T follicular helper cell (primary cell): ENCODE measurements at regions not wholly inside any gene's neighbourhood (a gene's known extent, or its start where the extent isn't known, plus 50 kb on each side); places are given as distances from the start of the nearest gene placed in this dataset.
"Not testable (repeated sequence)": the region's sequence is repeated elsewhere in the genome, so short reads cannot be mapped to it uniquely, and the experiment has no call there.

Experiments used
- DNase-seq: peaks from one replicate; pipeline ENCODE4 v3.0.0-alpha.2; 2020; ENCODE audit warnings: low read depth

DNA sequence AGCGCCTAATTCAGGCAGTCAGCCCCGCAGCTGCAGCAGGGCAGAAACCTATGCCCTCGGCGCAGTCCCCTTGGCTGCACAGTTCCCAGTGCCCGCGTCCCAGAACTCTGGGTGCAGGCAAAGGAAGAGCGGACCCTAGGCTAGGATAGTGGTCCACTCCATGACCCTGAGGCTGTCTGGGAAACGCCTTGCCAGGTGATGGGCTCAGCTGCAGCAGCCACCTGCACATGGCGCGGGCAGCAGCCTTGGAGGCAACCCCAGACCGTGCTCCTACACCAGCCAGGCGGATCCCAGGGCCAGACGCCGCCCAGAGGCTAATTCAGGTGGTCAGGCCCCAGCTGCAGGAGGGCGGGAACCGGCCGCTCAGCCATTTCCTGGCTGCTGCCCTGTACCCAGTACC lies 83.0 kb downstream of the POTEC start:
- not testable (repeated sequence) for DNase-seq

DNA sequence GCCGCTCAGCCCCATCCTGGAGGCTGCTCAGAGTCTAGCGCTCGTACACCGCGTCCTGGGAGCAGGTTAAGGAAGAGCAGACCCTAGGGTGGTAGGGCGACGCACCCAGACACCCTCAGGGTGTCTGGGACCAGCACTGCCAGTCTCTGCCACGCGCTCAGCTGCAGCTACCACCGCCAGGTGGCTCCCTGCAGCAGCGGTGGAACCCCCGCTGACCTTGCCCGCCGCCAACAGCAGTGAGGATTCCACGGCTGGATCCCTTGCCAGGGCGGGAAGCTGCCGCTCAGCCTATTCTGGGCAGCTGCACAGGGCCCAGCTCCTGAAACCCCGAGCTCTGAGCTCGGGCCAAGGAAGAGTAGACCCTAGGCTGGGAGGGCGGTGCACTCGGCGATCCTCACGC lies 83.6 kb downstream of the POTEC start:
- not testable (repeated sequence) for DNase-seq

DNA sequence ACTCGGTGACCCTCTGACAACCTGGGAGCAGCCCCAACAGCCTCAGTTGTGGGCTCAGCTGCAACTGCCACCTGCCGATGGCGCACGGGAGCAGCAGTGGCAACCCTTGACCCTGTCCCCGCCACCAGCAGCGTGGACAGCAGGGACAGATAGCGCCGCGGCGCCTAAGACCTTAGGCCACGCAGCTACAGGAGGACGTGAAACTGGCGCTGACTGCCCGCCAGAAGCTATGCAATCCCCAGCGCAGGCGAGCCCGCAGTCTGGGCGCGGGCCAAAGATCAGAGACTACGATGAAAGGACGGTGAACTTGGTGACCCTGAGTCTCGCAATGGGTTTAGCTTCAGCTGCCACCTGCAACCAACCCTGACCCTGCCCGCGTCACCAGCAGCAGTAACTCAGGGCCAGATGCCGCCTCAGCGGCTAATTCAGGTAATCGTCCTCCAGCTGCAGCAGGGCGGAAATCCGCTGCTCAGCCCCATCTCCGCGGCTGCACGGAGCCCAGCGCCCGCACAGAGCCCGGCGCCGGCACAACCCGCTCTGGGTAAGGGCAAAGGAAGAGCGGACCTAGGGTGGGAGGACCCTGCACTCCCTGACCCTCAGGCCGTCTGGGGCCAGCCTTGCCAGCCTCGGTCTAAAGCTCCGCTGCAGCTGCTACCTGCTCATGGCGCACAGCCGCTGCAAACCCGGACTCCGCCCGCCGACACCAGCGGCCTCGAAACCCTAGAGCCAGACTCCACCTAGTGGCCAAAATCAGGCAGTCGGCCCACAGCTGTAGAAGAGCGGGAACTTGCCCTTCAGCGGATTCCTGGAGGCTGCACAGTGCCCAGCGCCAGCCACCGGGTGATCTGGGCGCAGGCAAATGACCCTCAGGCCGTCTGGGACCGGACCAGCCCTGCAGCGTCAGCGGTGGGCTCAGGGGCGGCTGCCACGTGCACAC lies 85.1 kb downstream of the POTEC start:
- peak; percentile 42 for DNase-seq

DNA sequence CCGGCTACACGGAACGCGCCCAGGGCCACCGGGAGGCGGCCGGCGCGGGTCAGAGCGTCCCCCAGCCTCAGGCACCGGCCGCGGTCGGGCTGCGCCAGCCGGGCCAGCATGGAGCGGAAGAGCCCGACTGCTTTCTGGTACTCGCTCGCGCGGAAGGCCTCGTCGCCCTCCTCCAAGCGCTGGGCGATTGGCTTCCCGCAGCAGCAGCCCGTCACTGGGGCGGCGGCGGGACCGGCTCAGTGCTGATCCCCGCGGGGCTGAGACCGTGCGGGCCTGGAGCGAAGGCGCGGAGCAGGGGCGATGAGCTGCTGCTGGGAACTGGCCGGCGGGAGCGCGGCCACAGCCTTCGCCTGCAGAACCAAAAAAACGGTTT lies 92.8 kb downstream of the POTEC start:
- DNase-seq: not testable (repeated sequence)

DNA sequence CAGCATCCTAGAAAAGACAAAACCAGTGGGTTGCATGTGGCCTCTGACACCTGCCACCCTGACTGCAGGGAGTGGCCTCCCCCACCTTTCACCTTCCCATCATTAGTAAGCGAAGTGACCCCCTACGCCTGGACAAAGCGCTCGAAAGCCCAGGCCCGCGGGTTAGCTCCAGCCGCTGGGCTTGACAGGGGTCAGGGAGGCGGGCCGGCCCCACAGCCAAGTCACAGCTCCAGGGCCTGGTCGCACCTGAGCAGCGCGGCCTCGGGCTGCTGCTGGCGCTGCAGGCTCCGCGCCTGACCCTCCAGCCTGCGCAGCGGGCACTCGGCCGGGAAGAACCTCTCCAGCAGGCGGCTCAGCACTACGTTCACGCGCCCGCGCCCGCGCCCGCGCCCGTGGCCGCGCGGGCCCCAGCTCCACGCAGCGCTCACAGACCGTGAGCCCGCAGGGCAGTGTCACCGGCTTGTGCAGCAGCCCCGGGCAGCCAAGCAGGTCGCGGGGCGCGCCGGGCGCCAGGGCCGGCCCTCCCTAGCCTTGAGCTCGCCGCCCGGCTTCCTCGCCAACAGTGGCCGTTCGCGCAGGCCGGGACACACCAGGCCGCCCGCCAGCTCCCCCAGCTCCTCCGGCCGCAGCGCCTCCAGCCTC lies 93.3 kb downstream of the POTEC start:
- DNase-seq: not testable (repeated sequence)

DNA sequence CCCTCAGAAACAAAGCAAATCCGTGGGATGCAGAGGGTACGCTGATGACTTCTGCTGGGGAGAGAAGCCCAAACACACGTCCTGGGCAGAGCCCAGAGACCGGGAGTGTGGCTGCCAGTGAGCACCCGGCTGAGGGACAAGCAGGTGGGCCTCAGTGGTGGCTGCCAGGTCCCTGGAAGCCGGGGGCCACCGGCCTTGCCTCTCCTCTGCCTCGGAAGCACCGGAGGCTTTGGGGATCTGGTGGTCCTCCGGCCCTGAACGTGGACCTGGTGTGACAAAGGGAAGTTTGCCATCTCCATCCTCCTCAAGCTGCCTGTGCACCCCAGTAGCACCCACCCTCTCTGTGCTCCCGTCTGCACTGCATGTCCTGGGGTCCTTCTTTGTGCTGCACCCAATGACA lies 94.3 kb downstream of the POTEC start:
- DNase-seq: not testable (repeated sequence)

DNA sequence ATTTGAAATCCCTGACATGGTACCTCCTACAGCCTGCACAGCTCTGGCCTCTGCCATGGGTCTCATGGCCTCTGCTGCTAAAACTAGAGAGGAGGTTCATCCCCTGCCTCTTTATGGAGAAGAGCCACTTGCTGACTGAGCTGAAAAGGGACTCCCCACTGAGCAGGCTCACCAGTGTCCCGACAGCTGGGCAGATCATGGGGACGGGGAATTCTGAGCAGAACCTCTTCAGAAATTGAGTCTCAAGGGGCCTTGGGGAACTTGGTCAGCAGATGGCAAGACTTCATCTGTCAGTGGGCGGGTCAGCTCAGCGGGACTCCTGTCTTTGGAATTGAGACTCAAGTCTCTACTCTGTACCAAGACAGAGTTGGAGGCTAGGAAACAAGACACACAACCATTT lies 95.7 kb downstream of the POTEC start:
- not testable (repeated sequence) for DNase-seq

DNA sequence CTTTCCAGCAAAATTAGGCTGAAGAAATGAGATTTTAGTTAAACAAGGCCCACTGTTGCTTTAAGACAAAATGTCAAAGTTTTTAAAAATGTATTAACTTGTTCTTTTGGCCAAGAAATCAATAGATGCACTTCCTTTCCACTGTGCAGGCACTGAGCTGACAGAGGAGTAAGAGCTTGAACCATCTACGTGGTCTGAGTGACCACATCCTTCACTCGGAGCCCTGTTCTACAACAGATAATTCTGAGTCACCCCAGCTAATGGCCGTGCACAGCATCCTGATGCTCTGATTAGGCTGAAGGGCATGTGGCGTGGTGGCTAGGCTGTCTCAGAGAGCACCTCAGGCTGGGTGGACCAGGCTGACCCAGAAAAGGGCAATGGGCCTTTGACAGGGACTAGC lies 107.9 kb downstream of the POTEC start:
- DNase-seq: not testable (repeated sequence)

DNA sequence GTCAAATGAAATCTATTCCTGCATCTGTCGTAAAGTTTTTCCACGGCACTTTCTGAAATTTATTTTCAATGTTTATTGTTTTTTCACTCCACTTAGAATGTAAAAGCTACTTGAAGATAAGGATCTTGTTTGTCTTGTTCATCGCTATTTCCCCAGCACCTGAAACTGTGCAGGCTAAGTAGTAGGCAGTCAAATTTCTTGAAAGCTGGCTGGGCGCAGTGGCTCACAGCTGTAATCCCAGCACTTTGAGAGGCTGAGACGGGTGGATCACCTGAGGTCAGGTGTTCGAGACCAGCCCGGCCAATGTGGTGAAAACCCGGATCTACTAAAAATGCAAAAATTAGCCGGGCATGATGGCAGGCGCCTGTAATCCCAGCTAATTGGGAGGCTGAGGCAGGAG lies 111.0 kb downstream of the POTEC start:
- not testable (repeated sequence) for DNase-seq

DNA sequence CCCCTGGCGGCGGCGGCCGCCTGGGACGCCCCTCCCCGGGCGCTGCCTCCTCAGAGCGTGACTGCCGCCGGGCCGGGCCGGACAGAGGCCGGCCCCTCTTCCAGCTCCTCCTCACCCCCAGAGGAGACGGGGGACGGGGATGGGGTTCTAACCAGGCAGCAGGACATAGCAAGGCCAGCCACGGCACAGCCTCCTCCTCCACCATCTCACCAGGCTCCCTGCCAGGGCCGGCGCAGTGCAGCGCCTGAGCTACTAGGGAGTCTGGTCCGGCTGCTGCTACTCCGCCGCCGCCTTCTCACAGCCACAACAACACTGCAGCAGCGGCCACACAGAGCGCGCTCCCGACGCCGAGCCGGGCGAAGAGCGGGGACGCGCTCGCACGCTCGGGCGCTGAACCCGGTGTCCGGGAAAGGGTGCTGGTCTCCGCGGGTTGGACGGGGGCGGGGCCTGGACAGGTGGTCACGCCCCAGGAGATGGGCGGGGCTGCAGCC lies 112.3 kb downstream of the POTEC start:
- DNase-seq: peak; percentile 10

DNA sequence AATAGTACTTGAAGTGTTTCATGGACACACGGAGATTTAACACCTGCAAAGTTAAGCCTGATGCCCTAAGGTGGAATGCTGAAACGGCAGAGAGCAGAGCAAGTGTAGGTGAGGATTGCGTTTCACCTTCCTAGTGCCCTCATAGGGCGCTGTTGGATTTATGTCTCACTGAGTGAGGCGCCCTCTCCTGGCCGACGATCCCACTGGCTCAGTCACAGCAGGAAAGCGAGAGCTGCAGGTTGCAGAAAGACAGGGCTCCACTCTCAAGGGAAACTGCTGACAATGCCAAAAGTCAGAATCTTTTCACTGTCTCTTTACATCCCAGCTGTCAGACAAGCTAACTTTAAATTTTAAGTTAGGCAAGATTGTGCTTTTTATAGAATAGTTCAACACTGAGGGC lies 127.6 kb downstream of the POTEC start:
- peak; percentile 8 for DNase-seq

DNA sequence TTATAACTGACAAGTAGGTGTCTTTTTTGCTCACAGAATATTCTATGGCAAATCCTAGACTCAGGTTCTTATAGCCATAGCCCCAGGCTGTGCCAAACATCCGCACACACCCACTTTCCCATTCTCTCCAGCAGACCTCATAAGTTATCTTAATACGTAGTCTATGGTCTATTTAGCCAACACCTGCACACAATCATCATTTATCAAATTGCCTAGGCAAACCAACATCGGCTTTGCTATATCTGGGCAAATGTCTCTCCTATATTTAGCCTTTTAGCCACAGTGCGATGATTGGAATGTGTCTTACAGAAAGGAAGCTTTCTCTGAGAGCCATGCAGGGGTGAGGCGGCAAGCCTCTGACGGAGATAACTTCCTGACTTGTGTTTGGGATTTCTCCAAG lies 128.0 kb downstream of the POTEC start:
- not testable (repeated sequence) for DNase-seq

DNA sequence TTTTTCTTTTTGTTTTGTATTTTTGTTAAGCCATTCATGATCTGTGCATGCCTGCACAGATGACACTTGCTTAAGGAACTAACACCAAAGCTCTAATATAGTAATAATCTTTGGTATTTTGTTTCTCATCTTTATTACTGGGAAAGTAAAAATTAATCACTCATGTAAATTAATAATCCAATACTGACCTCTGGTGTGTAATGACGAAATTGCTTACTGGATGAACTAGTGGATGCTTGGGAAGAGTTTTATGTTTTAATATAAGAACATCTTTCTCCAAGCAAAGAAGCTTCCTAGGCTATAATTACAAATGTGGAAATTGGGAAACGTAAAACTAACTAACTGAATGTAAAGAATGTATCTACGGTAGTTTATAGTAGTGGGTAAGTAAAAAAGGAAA lies 147.9 kb downstream of the POTEC start:
- DNase-seq: not testable (repeated sequence)

DNA sequence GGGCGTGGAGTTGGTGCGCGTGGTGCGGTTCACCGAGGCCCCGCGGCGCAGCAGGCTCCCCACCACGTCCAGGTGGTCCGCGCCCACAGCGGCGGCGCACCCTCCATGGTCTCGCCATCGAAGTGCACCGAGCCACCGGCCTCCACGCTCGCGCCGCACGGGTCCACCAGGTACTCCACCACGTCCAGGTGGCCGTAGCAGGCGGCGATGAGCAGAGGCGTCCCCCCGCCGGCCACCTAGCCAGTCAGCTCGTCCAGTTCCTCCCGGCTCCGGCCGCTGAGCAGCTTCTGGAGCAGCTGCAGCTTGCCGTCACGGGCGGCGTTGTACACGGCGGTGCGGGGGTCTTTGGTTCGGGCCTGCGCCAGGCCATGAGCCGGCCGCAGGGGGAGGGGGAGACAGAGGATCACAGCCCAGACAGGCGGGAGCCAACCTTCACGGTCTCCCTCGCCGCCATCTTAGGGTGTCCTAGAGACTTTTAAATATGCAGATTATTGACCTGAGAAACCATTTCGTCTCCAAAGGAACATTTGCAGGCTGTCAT lies 149.8 kb downstream of the POTEC start:
- not testable (repeated sequence) for DNase-seq

DNA sequence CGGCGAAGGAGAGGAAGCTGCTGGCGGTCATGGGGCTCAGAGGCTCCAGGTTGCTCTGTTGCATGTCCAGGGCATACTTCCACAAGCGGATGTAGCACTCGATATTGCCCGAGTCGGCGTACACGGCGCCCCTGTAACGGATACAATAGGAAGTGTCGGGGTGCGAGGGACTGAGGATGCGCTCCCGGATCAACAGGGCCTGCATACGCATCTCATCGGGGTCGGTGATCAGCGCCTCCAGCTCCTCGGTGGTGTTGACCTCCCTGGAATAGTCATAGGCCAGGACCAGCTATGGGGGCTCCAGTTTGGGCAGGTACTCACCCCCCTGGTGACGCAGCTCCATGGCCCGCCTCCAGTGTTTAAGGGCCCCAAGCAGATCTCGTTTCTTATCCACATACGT lies 150.8 kb downstream of the POTEC start:
- not testable (repeated sequence) for DNase-seq

DNA sequence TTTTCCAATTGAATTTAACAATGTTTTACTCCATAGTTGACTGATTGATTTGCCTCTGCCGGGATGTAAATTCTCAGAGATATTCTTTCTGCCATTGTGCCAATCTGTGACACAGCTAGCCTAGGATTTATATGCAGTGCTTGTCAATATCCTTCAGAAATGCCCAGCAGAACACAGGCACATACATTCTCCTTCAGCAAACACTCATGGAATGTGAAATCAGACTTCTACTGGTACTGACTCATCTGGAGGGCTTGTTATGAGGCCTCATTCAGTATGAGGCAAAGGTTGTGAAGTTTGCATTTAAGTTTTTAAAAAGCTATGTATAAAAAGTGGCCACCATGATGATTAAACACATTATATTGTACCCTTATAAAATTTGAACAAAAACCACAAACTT lies 158.4 kb downstream of the POTEC start:
- DNase-seq: not testable (repeated sequence)

DNA sequence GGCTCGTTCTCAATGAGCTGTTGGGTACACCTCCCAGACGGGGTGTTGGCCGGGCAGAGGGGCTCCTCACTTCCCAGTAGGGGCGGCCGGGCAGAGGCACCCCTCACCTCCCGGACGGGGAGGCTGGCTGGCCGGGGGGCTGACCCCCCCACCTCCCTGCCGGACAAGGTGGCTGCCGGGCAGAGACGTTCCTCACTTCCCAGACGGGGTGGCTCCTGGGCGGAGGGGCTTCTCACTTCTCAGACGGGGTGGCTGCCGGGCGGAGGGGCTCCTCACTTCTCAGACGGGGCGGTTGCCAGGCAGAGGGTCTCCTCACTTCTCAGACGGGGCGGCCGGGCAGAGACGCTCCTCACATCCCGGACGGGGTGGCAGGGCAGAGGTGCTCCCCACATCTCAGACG lies 160.7 kb downstream of the POTEC start:
- not testable (repeated sequence) for DNase-seq

DNA sequence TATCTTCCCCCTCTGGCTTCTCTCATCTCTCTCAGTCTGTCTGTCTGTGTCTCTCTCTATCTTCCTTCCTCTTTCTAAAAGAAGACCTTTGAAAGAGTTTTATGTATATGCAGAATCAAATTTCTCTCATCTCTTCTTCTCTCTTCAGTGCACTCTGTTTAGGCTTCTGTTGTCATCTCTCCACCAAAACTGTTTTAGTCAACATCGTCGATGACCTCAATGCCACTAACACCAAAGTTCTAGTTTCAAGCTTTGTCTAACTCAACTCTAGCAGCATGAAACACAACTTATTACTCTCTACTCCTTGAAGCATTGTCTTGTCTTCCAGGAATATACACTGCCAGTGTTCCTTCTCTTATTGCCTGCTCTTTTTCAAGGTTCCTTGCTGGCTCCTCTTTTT lies 163.9 kb downstream of the POTEC start:
- DNase-seq: not testable (repeated sequence)

DNA sequence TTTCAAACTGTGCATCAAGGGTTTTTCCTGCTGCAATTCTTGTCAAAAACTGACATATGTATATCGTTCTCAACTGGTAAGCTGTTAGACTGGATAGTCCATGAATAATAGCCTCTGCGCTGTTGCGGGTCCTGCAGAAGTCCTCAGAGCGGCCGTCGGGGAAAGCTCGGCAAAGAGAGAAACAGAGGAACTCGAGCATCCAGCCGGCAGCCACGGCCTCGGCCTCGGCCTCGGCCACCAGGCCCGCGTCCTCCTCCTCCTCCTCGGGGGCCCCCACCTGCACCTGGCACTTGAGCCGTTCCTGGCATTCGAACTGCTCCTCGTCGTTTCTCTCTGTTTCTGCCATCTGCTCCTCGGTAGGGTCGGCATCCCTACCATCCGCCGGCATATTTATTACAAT lies 165.0 kb downstream of the POTEC start:
- DNase-seq: not testable (repeated sequence)

DNA sequence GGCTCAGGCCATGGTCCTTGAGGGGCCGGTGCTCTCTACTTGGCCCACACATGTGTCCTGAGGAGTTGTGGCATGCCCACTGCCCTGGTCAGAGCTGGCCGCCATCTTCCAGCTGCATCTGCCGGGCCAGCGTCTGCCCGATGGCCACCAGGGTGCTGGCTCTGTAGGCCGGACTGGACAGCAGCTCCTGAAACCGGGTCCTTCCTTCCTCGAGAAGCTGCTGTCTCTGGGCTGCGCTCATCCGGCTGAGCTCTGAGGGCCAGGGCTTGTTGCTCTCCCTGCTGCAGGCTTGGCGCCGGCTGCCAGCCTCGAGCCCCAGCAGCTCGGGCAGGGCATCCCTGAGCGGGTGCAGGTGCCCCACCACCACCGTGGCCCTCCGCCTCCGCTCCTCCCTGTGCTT lies 182.1 kb downstream of the POTEC start:
- DNase-seq: not testable (repeated sequence)

DNA sequence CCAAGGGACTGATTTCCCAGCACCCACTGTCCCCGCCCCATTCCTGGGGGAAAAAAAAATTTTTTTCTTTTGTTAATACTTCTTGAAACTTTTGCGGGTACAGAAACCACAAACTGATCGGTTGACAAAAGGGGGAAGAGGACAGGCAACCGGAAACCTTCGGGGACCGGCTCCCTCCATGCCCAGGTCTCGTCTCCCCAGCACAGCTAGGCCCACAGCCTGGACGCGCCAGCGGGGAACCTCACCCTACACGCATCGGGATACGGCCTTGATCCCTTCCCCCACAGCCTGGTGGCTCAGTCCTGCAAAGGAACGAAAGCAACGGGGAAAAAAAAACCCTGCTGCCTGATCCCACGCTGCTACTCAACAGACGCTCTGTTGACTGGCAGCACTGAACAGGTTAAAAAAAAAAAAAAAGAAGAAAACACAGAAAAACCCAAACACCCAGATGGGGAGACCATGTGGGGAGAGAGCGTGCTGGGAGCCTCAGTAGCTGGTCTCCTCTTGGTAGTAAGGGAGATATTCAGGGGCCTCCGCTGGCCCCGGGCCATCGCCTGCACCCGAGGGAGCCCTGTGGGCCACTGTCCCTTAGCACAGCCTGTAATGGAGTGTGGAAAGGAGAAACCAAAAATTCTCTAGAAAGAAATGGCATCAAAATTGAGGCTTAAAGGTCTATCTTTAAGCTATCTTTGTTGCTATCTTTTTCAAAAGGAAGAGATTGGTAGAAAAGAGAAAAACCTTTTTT lies 185.7 kb downstream of the POTEC start:
- not testable (repeated sequence) for DNase-seq

DNA sequence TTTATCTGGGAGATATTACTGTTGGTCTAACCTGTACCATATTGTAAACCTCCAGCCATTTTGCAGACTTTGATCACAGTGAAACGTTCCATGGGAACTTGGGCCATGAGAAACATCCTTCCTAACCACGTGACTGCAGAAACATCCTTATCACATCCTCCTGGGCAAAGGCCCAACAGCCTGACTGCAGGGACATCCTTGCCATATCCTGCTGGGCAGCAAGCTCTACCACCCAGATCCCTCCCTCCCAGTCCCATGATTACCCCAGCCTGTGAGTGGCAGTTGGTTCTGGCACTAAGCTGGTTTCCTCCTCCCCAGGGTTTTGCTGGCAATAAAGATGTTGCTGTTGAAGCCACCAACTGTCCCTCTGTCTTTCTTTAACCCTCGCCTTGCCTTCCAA lies 201.2 kb downstream of the POTEC start:
- DNase-seq: not testable (repeated sequence)
